ENCODE measurements at regions not wholly inside any gene's neighbourhood (a gene's known extent, or its start where the extent isn't known, plus 50 kb on each side); places are given as distances from the start of the nearest gene placed in this dataset.
"Not testable (repeated sequence)": the region's sequence is repeated elsewhere in the genome, so short reads cannot be mapped to it uniquely, and the experiment has no call there.

DNA sequence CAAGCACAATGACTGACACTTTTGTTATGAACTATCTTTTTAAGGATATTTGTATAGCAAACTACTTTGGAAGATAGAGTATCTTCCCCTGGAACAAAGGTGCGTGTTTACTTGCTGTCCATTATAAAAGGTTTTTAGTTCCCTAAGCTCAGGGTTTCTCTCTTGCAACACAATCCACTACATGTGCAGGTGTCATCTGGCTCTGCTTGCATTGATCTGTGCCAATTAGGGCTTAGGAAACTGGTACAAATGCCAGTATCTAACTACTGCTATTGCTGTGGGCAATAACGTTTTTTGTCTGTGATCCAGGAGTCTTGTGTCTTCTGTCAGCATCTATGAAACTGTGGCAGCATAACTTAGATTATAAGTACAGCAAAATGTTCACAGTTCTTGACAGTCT lies 68.3 kb upstream of the ABCD3 start:
- Histone ChIP-seq H3K9ac (ENCODE audit: low read length) (no peak overlapping the region), H3K79me2 (ENCODE audit: low read length) (no peaks in the 10 kb centered on the region), H3K4me3 (ENCODE audit: low read length) (no peak overlapping the region), H3K36me3 (ENCODE audit: low read depth, low read length) (no peaks in the 10 kb centered on the region), H3K9me2 (replicated peaks; ENCODE audit: low read length) (no peaks in the 10 kb centered on the region), H2AFZ (ENCODE audit: low read length) (no peak overlapping the region), H3K4me2 (ENCODE audit: low read length) (no peak overlapping the region), H4K20me1 (ENCODE audit: low read length) (no peaks in the 10 kb centered on the region), H3K27ac (ENCODE audit: low read length) (no peak overlapping the region), H3K9me3 (ENCODE audit: low read length) (no peaks in the 10 kb centered on the region), H3K27me3 (ENCODE audit: low read length) (no peaks in the 10 kb centered on the region), H3F3A (ENCODE audit: low read length, unreplicated experiment) (no peaks in the 10 kb centered on the region), H3K4me1 (ENCODE audit: insufficient read depth, low read length) (no peaks in the 10 kb centered on the region)
- BruUV-seq (replicated peaks) = no TSS peak
- ChIA-PET CTCF (no interaction called here), POLR2A (ENCODE audit: unreplicated experiment) (no interaction called here)
- ATAC-seq = no peak
- TF ChIP-seq EZH2 (IDR thresholded peaks at IDR 0.05; ENCODE audit: low read length, unreplicated experiment) (no peak), EZH2phosphoT487 (IDR thresholded peaks at IDR 0.05; ENCODE audit: borderline replicate concordance, low read length) (no peak)
- TF ChIP-seq, protein P1, sequence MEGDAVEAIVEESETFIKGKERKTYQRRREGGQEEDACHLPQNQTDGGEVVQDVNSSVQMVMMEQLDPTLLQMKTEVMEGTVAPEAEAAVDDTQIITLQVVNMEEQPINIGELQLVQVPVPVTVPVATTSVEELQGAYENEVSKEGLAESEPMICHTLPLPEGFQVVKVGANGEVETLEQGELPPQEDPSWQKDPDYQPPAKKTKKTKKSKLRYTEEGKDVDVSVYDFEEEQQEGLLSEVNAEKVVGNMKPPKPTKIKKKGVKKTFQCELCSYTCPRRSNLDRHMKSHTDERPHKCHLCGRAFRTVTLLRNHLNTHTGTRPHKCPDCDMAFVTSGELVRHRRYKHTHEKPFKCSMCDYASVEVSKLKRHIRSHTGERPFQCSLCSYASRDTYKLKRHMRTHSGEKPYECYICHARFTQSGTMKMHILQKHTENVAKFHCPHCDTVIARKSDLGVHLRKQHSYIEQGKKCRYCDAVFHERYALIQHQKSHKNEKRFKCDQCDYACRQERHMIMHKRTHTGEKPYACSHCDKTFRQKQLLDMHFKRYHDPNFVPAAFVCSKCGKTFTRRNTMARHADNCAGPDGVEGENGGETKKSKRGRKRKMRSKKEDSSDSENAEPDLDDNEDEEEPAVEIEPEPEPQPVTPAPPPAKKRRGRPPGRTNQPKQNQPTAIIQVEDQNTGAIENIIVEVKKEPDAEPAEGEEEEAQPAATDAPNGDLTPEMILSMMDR (conservative IDR thresholded peaks at IDR 0.05; ENCODE audit: low read depth, low read length) = no peak
- no peak for DNase-seq
- intact Hi-C loops (cut with micrococcal nuclease) = no loop called here

GRCh38 chr1:94348386-94348785 lies 69.8 kb upstream of the ABCD3 start:
- H3F3A ChIP-seq (ENCODE audit: low read length, unreplicated experiment); H4K20me1 ChIP-seq (ENCODE audit: low read length); H3K9ac ChIP-seq (ENCODE audit: low read length); H3K9me3 ChIP-seq (ENCODE audit: low read length); H3K27me3 ChIP-seq (ENCODE audit: low read length); H3K4me2 ChIP-seq (ENCODE audit: low read length); H2AFZ ChIP-seq (ENCODE audit: low read length); intact Hi-C loops (cut with micrococcal nuclease); DNase-seq; H3K36me3 ChIP-seq (ENCODE audit: low read depth, low read length); POLR2A ChIA-PET (ENCODE audit: unreplicated experiment); H3K4me3 ChIP-seq (ENCODE audit: low read length); H3K4me1 ChIP-seq (ENCODE audit: insufficient read depth, low read length); H3K9me2 ChIP-seq (replicated peaks; ENCODE audit: low read length); H3K79me2 ChIP-seq (ENCODE audit: low read length); H3K27ac ChIP-seq (ENCODE audit: low read length); ATAC-seq; BruUV-seq (replicated peaks); CTCF ChIA-PET: not testable (repeated sequence)

- Histone ChIP-seq H3K9ac (ENCODE audit: low read length) (no peak overlapping the region), H2AFZ (ENCODE audit: low read length) (no peak overlapping the region), H3K4me3 (ENCODE audit: low read length) (no peak overlapping the region), H3K27ac (ENCODE audit: low read length) (no peak overlapping the region), H3K9me3 (ENCODE audit: low read length) (no peaks in the 10 kb centered on the region), H3F3A (ENCODE audit: low read length, unreplicated experiment) (no peaks in the 10 kb centered on the region), H3K4me2 (ENCODE audit: low read length) (no peak overlapping the region), H3K79me2 (ENCODE audit: low read length) (no peaks in the 10 kb centered on the region), H3K36me3 (ENCODE audit: low read depth, low read length) (no peaks in the 10 kb centered on the region), H3K4me1 (ENCODE audit: insufficient read depth, low read length) (no peaks in the 10 kb centered on the region), H4K20me1 (ENCODE audit: low read length) (no peaks in the 10 kb centered on the region), H3K9me2 (replicated peaks; ENCODE audit: low read length) (no peaks in the 10 kb centered on the region), H3K27me3 (ENCODE audit: low read length) (no peaks in the 10 kb centered on the region)
- DNase-seq (no peak), ATAC-seq (no peak)
- CTCF ChIA-PET = no interaction called here
- no TSS peak for BruUV-seq (replicated peaks)
- intact Hi-C loops (cut with micrococcal nuclease) = no loop called here
- POLR2A ChIA-PET (ENCODE audit: unreplicated experiment) = no interaction called here
- TF ChIP-seq, protein P1 (conservative IDR thresholded peaks at IDR 0.05; ENCODE audit: low read depth, low read length) = no peak
- no peak for TF ChIP-seq EZH2phosphoT487 (IDR thresholded peaks at IDR 0.05; ENCODE audit: borderline replicate concordance, low read length)
- TF ChIP-seq EZH2 (IDR thresholded peaks at IDR 0.05; ENCODE audit: low read length, unreplicated experiment) = no peak
These were observed 73.0 kb upstream of the ABCD3 start for GRCh38 chr1:94345148-94345721.
